ENCODE measurements at regions not wholly inside any gene's neighbourhood (a gene's known extent, or its start where the extent isn't known, plus 50 kb on each side); places are given as distances from the start of the nearest gene placed in this dataset.

DNA sequence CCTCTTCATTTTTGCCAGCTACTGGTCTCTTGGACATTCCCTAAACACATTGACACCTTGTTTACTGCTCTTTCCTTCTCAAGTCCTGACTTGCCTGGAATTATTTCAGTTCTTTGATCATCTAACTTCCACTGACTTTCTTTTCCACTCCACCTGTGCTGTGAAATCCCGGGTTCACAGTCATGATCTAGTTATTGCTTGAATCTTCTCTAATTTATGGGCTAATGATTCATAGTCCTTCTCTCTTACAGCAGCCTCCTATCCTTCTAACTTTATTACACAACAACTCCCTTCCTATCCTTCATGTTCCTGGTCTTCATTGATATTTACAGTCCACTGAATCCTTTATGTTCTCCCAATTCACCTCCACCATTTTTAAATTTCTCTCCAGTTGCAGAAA lies 260.1 kb downstream of the C12orf75 start:
- TF ChIP-seq, protein P1, sequence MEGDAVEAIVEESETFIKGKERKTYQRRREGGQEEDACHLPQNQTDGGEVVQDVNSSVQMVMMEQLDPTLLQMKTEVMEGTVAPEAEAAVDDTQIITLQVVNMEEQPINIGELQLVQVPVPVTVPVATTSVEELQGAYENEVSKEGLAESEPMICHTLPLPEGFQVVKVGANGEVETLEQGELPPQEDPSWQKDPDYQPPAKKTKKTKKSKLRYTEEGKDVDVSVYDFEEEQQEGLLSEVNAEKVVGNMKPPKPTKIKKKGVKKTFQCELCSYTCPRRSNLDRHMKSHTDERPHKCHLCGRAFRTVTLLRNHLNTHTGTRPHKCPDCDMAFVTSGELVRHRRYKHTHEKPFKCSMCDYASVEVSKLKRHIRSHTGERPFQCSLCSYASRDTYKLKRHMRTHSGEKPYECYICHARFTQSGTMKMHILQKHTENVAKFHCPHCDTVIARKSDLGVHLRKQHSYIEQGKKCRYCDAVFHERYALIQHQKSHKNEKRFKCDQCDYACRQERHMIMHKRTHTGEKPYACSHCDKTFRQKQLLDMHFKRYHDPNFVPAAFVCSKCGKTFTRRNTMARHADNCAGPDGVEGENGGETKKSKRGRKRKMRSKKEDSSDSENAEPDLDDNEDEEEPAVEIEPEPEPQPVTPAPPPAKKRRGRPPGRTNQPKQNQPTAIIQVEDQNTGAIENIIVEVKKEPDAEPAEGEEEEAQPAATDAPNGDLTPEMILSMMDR (IDR thresholded peaks at IDR 0.05), result no peak
- TF ChIP-seq POLR2A (IDR thresholded peaks at IDR 0.05), result no peak

Data from ovary (tissue), 3 donors.